Muscle of arm (tissue), 1 donor: ENCODE measurements at regions not wholly inside any gene's neighbourhood (a gene's known extent, or its start where the extent isn't known, plus 50 kb on each side); places are given as distances from the start of the nearest gene placed in this dataset.
"Not testable (repeated sequence)": the region's sequence is repeated elsewhere in the genome, so short reads cannot be mapped to it uniquely, and the experiment has no call there.

Experiments used
- DNase-seq: peaks from one replicate; pipeline ENCODE4 v3.0.0-alpha.2; 2013

- DNase-seq, result no peak
Measured at GRCh38 chr2:236769981-236770671, 200.5 kb downstream of the ACKR3 start.

GRCh38 chr2:236772220-236772837 is 202.7 kb downstream of the ACKR3 start:
- DNase-seq, result no peak

GRCh38 chr2:236773206-236773605 is 203.6 kb downstream of the ACKR3 start:
- no peak for DNase-seq

- DNase-seq, result no peak
Measured at GRCh38 chr2:236774171-236774570, 204.5 kb downstream of the ACKR3 start.

GRCh38 chr2:236775511-236775910 is 205.9 kb downstream of the ACKR3 start:
- no peak for DNase-seq

- DNase-seq, result no peak
Measured at GRCh38 chr2:236776206-236776605, 206.6 kb downstream of the ACKR3 start.

GRCh38 chr2:236776695-236777251 is 207.1 kb downstream of the ACKR3 start:
- no peak for DNase-seq

- DNase-seq, result no peak
Measured at GRCh38 chr2:236777408-236777807, 207.8 kb downstream of the ACKR3 start.

GRCh38 chr2:236781933-236782816 is 212.6 kb downstream of the ACKR3 start:
- DNase-seq, result no peak

GRCh38 chr2:236782938-236783337 is 213.3 kb downstream of the ACKR3 start:
- no peak for DNase-seq

GRCh38 chr2:236783417-236784020 is 213.9 kb downstream of the ACKR3 start:
- DNase-seq, result no peak

- DNase-seq, result no peak
Measured at GRCh38 chr2:236785611-236786057, 216.0 kb downstream of the ACKR3 start.

- DNase-seq, result no peak
Measured at GRCh38 chr2:236786751-236787150, 217.1 kb downstream of the ACKR3 start.

- DNase-seq, result not testable (repeated sequence)
Measured at GRCh38 chr2:236787376-236787775, 217.8 kb downstream of the ACKR3 start.

- peak; percentile 48 for DNase-seq
Measured at GRCh38 chr2:236787885-236788284, 218.3 kb downstream of the ACKR3 start.

GRCh38 chr2:236790963-236791362 is 221.3 kb downstream of the ACKR3 start:
- DNase-seq, result no peak

- DNase-seq, result peak; percentile 43
Measured at GRCh38 chr2:236793023-236794011, 223.7 kb downstream of the ACKR3 start.

GRCh38 chr2:236794176-236794957 is 224.7 kb downstream of the ACKR3 start:
- DNase-seq, result no peak

GRCh38 chr2:236795169-236795860 is 225.7 kb downstream of the ACKR3 start:
- DNase-seq, result no peak
